ENCODE measurements at regions not wholly inside any gene's neighbourhood (a gene's known extent, or its start where the extent isn't known, plus 50 kb on each side); places are given as distances from the start of the nearest gene placed in this dataset.

- ATAC-seq (ENCODE audit: low read depth) (no peak), DNase-seq (ENCODE audit: low spot score in 2 of 2) (no peak)
- Mint-ChIP-seq H3K4me3 (no peak overlapping the region), H3K27ac (no peak overlapping the region), H3K4me1 (peaks cover 4% of the 10 kb centered on the region), H3K27me3 (peaks cover 8% of the 10 kb centered on the region), H3K36me3 (no peaks in the 10 kb centered on the region), H3K9me3 (no peaks in the 10 kb centered on the region)
These were observed 51.9 kb upstream of the USP47 start for GRCh38 chr11:11789735-11790369.

GRCh38 chr11:11788063-11788710 lies 53.6 kb upstream of the USP47 start:
- no peak overlapping the region for H3K4me3 Mint-ChIP-seq
- no peaks in the 10 kb centered on the region for H3K9me3 Mint-ChIP-seq
- no peaks in the 10 kb centered on the region for H3K36me3 Mint-ChIP-seq
- DNase-seq (ENCODE audit: low spot score in 2 of 2) (no peak), ATAC-seq (ENCODE audit: low read depth) (no peak)
- peaks cover 11% of the 10 kb centered on the region for H3K27me3 Mint-ChIP-seq
- no peak overlapping the region for H3K27ac Mint-ChIP-seq
- peaks cover 4% of the 10 kb centered on the region for H3K4me1 Mint-ChIP-seq

GRCh38 chr11:11787305-11788062 lies 54.3 kb upstream of the USP47 start:
- DNase-seq (ENCODE audit: low spot score in 2 of 2) (peak; percentile 66 to 72), ATAC-seq (ENCODE audit: low read depth) (peak; percentile 96)
- Mint-ChIP-seq H3K27ac (no peak overlapping the region), H3K36me3 (no peaks in the 10 kb centered on the region), H3K9me3 (no peaks in the 10 kb centered on the region), H3K4me3 (no peak overlapping the region), H3K27me3 (peaks cover 10% of the 10 kb centered on the region), H3K4me1 (peaks cover 4% of the 10 kb centered on the region)

GRCh38 chr11:11786771-11787170 lies 55.0 kb upstream of the USP47 start:
- Mint-ChIP-seq H3K36me3 (no peaks in the 10 kb centered on the region), H3K4me3 (no peak overlapping the region), H3K4me1 (peaks cover 4% of the 10 kb centered on the region), H3K9me3 (no peaks in the 10 kb centered on the region), H3K27ac (no peak overlapping the region), H3K27me3 (peaks cover 10% of the 10 kb centered on the region)
- ATAC-seq (ENCODE audit: low read depth) = no peak
- no peak for DNase-seq (ENCODE audit: low spot score in 2 of 2)

- DNase-seq (ENCODE audit: low spot score in 2 of 2) (no peak), ATAC-seq (ENCODE audit: low read depth) (no peak)
- Mint-ChIP-seq H3K27ac (no peak overlapping the region), H3K9me3 (no peaks in the 10 kb centered on the region), H3K4me3 (no peak overlapping the region), H3K27me3 (peaks cover 10% of the 10 kb centered on the region), H3K36me3 (no peaks in the 10 kb centered on the region), H3K4me1 (peaks cover 4% of the 10 kb centered on the region)
These were observed 55.5 kb upstream of the USP47 start for GRCh38 chr11:11786234-11786633.

- Mint-ChIP-seq H3K36me3 (no peaks in the 10 kb centered on the region), H3K27me3 (peaks cover 12% of the 10 kb centered on the region), H3K9me3 (no peaks in the 10 kb centered on the region), H3K27ac (no peak overlapping the region), H3K4me1 (peaks cover under 1% of the 10 kb centered on the region), H3K4me3 (no peak overlapping the region)
- ATAC-seq (ENCODE audit: low read depth) = no peak
- DNase-seq (ENCODE audit: low spot score in 2 of 2) = no peak
These were observed 59.2 kb upstream of the USP47 start for GRCh38 chr11:11782532-11783110.

- Mint-ChIP-seq H3K36me3 (no peaks in the 10 kb centered on the region), H3K27me3 (peaks cover 13% of the 10 kb centered on the region), H3K4me1 (no peaks in the 10 kb centered on the region), H3K9me3 (no peaks in the 10 kb centered on the region), H3K4me3 (no peak overlapping the region), H3K27ac (no peak overlapping the region)
- DNase-seq (ENCODE audit: low spot score in 2 of 2) = no peak
- no peak for ATAC-seq (ENCODE audit: low read depth)
These were observed 60.9 kb upstream of the USP47 start for GRCh38 chr11:11780858-11781257.

GRCh38 chr11:11779975-11780374 lies 61.8 kb upstream of the USP47 start:
- H3K27me3 Mint-ChIP-seq = peaks cover 16% of the 10 kb centered on the region
- no peaks in the 10 kb centered on the region for H3K4me1 Mint-ChIP-seq
- no peak overlapping the region for H3K27ac Mint-ChIP-seq
- H3K9me3 Mint-ChIP-seq = no peaks in the 10 kb centered on the region
- DNase-seq (ENCODE audit: low spot score in 2 of 2) (no peak), ATAC-seq (ENCODE audit: low read depth) (no peak)
- H3K36me3 Mint-ChIP-seq = no peaks in the 10 kb centered on the region
- H3K4me3 Mint-ChIP-seq = no peak overlapping the region

- Mint-ChIP-seq H3K36me3 (no peaks in the 10 kb centered on the region), H3K9me3 (no peaks in the 10 kb centered on the region), H3K4me3 (no peak overlapping the region), H3K4me1 (no peaks in the 10 kb centered on the region), H3K27me3 (peaks cover 11% of the 10 kb centered on the region), H3K27ac (no peak overlapping the region)
- ATAC-seq (ENCODE audit: low read depth) (no peak), DNase-seq (ENCODE audit: low spot score in 2 of 2) (no peak)
These were observed 63.9 kb upstream of the USP47 start for GRCh38 chr11:11777897-11778296.

GRCh38 chr11:11776714-11777113 lies 65.1 kb upstream of the USP47 start:
- H3K36me3 Mint-ChIP-seq = no peaks in the 10 kb centered on the region
- no peak overlapping the region for H3K27ac Mint-ChIP-seq
- no peaks in the 10 kb centered on the region for H3K4me1 Mint-ChIP-seq
- ATAC-seq (ENCODE audit: low read depth) (no peak), DNase-seq (ENCODE audit: low spot score in 2 of 2) (no peak)
- no peak overlapping the region for H3K4me3 Mint-ChIP-seq
- H3K9me3 Mint-ChIP-seq = no peaks in the 10 kb centered on the region
- H3K27me3 Mint-ChIP-seq = peaks cover 11% of the 10 kb centered on the region

GRCh38 chr11:11774928-11775327 lies 66.8 kb upstream of the USP47 start:
- Mint-ChIP-seq H3K9me3 (no peaks in the 10 kb centered on the region), H3K4me3 (no peak overlapping the region), H3K27me3 (peaks cover 11% of the 10 kb centered on the region), H3K4me1 (no peaks in the 10 kb centered on the region), H3K36me3 (no peaks in the 10 kb centered on the region), H3K27ac (no peak overlapping the region)
- ATAC-seq (ENCODE audit: low read depth) (no peak), DNase-seq (ENCODE audit: low spot score in 2 of 2) (no peak)

GRCh38 chr11:11772865-11773515 lies 68.8 kb upstream of the USP47 start:
- no peak for ATAC-seq (ENCODE audit: low read depth)
- no peaks in the 10 kb centered on the region for H3K36me3 Mint-ChIP-seq
- H3K4me3 Mint-ChIP-seq = no peak overlapping the region

GRCh38 chr11:11770921-11771486 lies 70.8 kb upstream of the USP47 start:
- H3K4me1 Mint-ChIP-seq = no peaks in the 10 kb centered on the region
- H3K4me3 Mint-ChIP-seq = no peak overlapping the region
- no peaks in the 10 kb centered on the region for H3K36me3 Mint-ChIP-seq
- H3K27me3 Mint-ChIP-seq = peaks cover 16% of the 10 kb centered on the region
- DNase-seq (ENCODE audit: low spot score in 2 of 2) (no peak), ATAC-seq (ENCODE audit: low read depth) (no peak)
- H3K9me3 Mint-ChIP-seq = no peaks in the 10 kb centered on the region
- H3K27ac Mint-ChIP-seq = no peak overlapping the region

More at GRCh38 chr11:11772865-11773515, 68.8 kb upstream of the USP47 start:
- H3K4me1 Mint-ChIP-seq = no peaks in the 10 kb centered on the region
- H3K27ac Mint-ChIP-seq = no peak overlapping the region
- DNase-seq (ENCODE audit: low spot score in 2 of 2) = no peak
- H3K27me3 Mint-ChIP-seq = peaks cover 15% of the 10 kb centered on the region
- H3K9me3 Mint-ChIP-seq = no peaks in the 10 kb centered on the region

Measured in memory B cell (primary cell).